ENCODE measurements at regions not wholly inside any gene's neighbourhood (a gene's known extent, or its start where the extent isn't known, plus 50 kb on each side); places are given as distances from the start of the nearest gene placed in this dataset.

GRCh38 chr10:78321500-78321899, 287.8 kb downstream of the RPS24 start:
- TF ChIP-seq CTCF (conservative IDR thresholded peaks at IDR 0.05; ENCODE audit: low read depth, low read length) (no peak), EZH2 (IDR thresholded peaks at IDR 0.05; ENCODE audit: low read length, unreplicated experiment) (no peak)

Data from PC-3 (cell line).